ENCODE measurements at regions not wholly inside any gene's neighbourhood (a gene's known extent, or its start where the extent isn't known, plus 50 kb on each side); places are given as distances from the start of the nearest gene placed in this dataset.

- Histone ChIP-seq H3K9me3 (ENCODE audit: control insufficient read depth in 2 of 2, insufficient read depth in 1 of 2, low read depth in 1 of 2, low read length in 1 of 2) (peaks cover 0 to 3% of the 10 kb centered on the region in 2 donors), H3K4me3 (ENCODE audit: low read depth in 1 of 2, low read length in 2 of 2) (no peak overlapping the region), H3K36me3 (ENCODE audit: control insufficient read depth in 2 of 2, insufficient read depth in 2 of 2, low read length in 1 of 2) (no peaks in the 10 kb centered on the region), H3K4me1 (ENCODE audit: control insufficient read depth in 2 of 2, insufficient read depth in 2 of 2, low read length in 1 of 2) (no peaks in the 10 kb centered on the region), H3K27ac (ENCODE audit: low read depth in 2 of 2, low read length in 1 of 2) (no peak overlapping the region), H3K27me3 (ENCODE audit: control insufficient read depth in 1 of 2, insufficient read depth in 2 of 2, low read length in 2 of 2) (no peaks in the 10 kb centered on the region)
- 88 to 90% methylated on average over 18 of the region's 18 CpGs for WGBS, 2 donors
Observed at GRCh38 chr2:106941372-106941993, 55.5 kb upstream of the ST6GAL2 start.

- H3K4me1 ChIP-seq (ENCODE audit: control insufficient read depth in 2 of 2, insufficient read depth in 2 of 2, low read length in 1 of 2), result no peaks in the 10 kb centered on the region
- 56 to 62% methylated on average over 3 of the region's 3 CpGs for WGBS, 2 donors
- no peaks in the 10 kb centered on the region for H3K36me3 ChIP-seq (ENCODE audit: control insufficient read depth in 2 of 2, insufficient read depth in 2 of 2, low read length in 1 of 2)
- H3K27me3 ChIP-seq (ENCODE audit: control insufficient read depth in 1 of 2, insufficient read depth in 2 of 2, low read length in 2 of 2), result no peaks in the 10 kb centered on the region
- H3K4me3 ChIP-seq (ENCODE audit: low read depth in 1 of 2, low read length in 2 of 2), result no peak overlapping the region
- H3K27ac ChIP-seq (ENCODE audit: low read depth in 2 of 2, low read length in 1 of 2), result no peak overlapping the region
- H3K9me3 ChIP-seq (ENCODE audit: control insufficient read depth in 2 of 2, insufficient read depth in 1 of 2, low read depth in 1 of 2, low read length in 1 of 2), result peaks cover 0 to 3% of the 10 kb centered on the region in 2 donors
Observed at GRCh38 chr2:106943468-106944200, 57.7 kb upstream of the ST6GAL2 start.

- no peaks in the 10 kb centered on the region for H3K36me3 ChIP-seq (ENCODE audit: control insufficient read depth in 2 of 2, insufficient read depth in 2 of 2, low read length in 1 of 2)
- no peak overlapping the region for H3K27ac ChIP-seq (ENCODE audit: low read depth in 2 of 2, low read length in 1 of 2)
- 77 to 80% methylated on average over 5 of the region's 5 CpGs for WGBS, 2 donors
- no peaks in the 10 kb centered on the region for H3K27me3 ChIP-seq (ENCODE audit: control insufficient read depth in 1 of 2, insufficient read depth in 2 of 2, low read length in 2 of 2)
- no peaks in the 10 kb centered on the region for H3K4me1 ChIP-seq (ENCODE audit: control insufficient read depth in 2 of 2, insufficient read depth in 2 of 2, low read length in 1 of 2)
- peaks cover 0 to 3% of the 10 kb centered on the region in 2 donors for H3K9me3 ChIP-seq (ENCODE audit: control insufficient read depth in 2 of 2, insufficient read depth in 1 of 2, low read depth in 1 of 2, low read length in 1 of 2)
- no peak overlapping the region for H3K4me3 ChIP-seq (ENCODE audit: low read depth in 1 of 2, low read length in 2 of 2)
Observed at GRCh38 chr2:106944215-106944614, 58.2 kb upstream of the ST6GAL2 start.

- H3K4me3 ChIP-seq (ENCODE audit: low read depth in 1 of 2, low read length in 2 of 2), result no peak overlapping the region
- H3K36me3 ChIP-seq (ENCODE audit: control insufficient read depth in 2 of 2, insufficient read depth in 2 of 2, low read length in 1 of 2), result no peaks in the 10 kb centered on the region
- H3K27ac ChIP-seq (ENCODE audit: low read depth in 2 of 2, low read length in 1 of 2), result no peak overlapping the region
- H3K9me3 ChIP-seq (ENCODE audit: control insufficient read depth in 2 of 2, insufficient read depth in 1 of 2, low read depth in 1 of 2, low read length in 1 of 2), result no peaks in the 10 kb centered on the region
- H3K4me1 ChIP-seq (ENCODE audit: control insufficient read depth in 2 of 2, insufficient read depth in 2 of 2, low read length in 1 of 2), result no peaks in the 10 kb centered on the region
- H3K27me3 ChIP-seq (ENCODE audit: control insufficient read depth in 1 of 2, insufficient read depth in 2 of 2, low read length in 2 of 2), result no peaks in the 10 kb centered on the region
Observed at GRCh38 chr2:106948540-106948939, 62.6 kb upstream of the ST6GAL2 start.

- 77 to 81% methylated on average over 5 of the region's 5 CpGs for WGBS, 2 donors
- Histone ChIP-seq H3K27me3 (ENCODE audit: control insufficient read depth in 1 of 2, insufficient read depth in 2 of 2, low read length in 2 of 2) (no peaks in the 10 kb centered on the region), H3K36me3 (ENCODE audit: control insufficient read depth in 2 of 2, insufficient read depth in 2 of 2, low read length in 1 of 2) (no peaks in the 10 kb centered on the region), H3K27ac (ENCODE audit: low read depth in 2 of 2, low read length in 1 of 2) (no peak overlapping the region), H3K4me1 (ENCODE audit: control insufficient read depth in 2 of 2, insufficient read depth in 2 of 2, low read length in 1 of 2) (no peaks in the 10 kb centered on the region), H3K4me3 (ENCODE audit: low read depth in 1 of 2, low read length in 2 of 2) (no peak overlapping the region), H3K9me3 (ENCODE audit: control insufficient read depth in 2 of 2, insufficient read depth in 1 of 2, low read depth in 1 of 2, low read length in 1 of 2) (no peaks in the 10 kb centered on the region)
Observed at GRCh38 chr2:106953236-106953635, 67.3 kb upstream of the ST6GAL2 start.

- WGBS, 2 donors, result 28 to 42% methylated on average over 5 of the region's 5 CpGs
- Histone ChIP-seq H3K36me3 (ENCODE audit: control insufficient read depth in 2 of 2, insufficient read depth in 2 of 2, low read length in 1 of 2) (no peaks in the 10 kb centered on the region), H3K4me1 (ENCODE audit: control insufficient read depth in 2 of 2, insufficient read depth in 2 of 2, low read length in 1 of 2) (no peaks in the 10 kb centered on the region), H3K9me3 (ENCODE audit: control insufficient read depth in 2 of 2, insufficient read depth in 1 of 2, low read depth in 1 of 2, low read length in 1 of 2) (no peaks in the 10 kb centered on the region), H3K27ac (ENCODE audit: low read depth in 2 of 2, low read length in 1 of 2) (no peak overlapping the region), H3K27me3 (ENCODE audit: control insufficient read depth in 1 of 2, insufficient read depth in 2 of 2, low read length in 2 of 2) (no peaks in the 10 kb centered on the region), H3K4me3 (ENCODE audit: low read depth in 1 of 2, low read length in 2 of 2) (no peak overlapping the region)
Observed at GRCh38 chr2:106953779-106954178, 67.8 kb upstream of the ST6GAL2 start.

GRCh38 chr2:106954304-106954703, 68.3 kb upstream of the ST6GAL2 start:
- WGBS, 2 donors, result 64 to 71% methylated on average over 3 of the region's 3 CpGs
- Histone ChIP-seq H3K4me3 (ENCODE audit: low read depth in 1 of 2, low read length in 2 of 2) (no peak overlapping the region), H3K36me3 (ENCODE audit: control insufficient read depth in 2 of 2, insufficient read depth in 2 of 2, low read length in 1 of 2) (no peaks in the 10 kb centered on the region), H3K9me3 (ENCODE audit: control insufficient read depth in 2 of 2, insufficient read depth in 1 of 2, low read depth in 1 of 2, low read length in 1 of 2) (no peaks in the 10 kb centered on the region), H3K27ac (ENCODE audit: low read depth in 2 of 2, low read length in 1 of 2) (no peak overlapping the region), H3K4me1 (ENCODE audit: control insufficient read depth in 2 of 2, insufficient read depth in 2 of 2, low read length in 1 of 2) (no peaks in the 10 kb centered on the region), H3K27me3 (ENCODE audit: control insufficient read depth in 1 of 2, insufficient read depth in 2 of 2, low read length in 2 of 2) (no peaks in the 10 kb centered on the region)

- no peaks in the 10 kb centered on the region for H3K36me3 ChIP-seq (ENCODE audit: control insufficient read depth in 2 of 2, insufficient read depth in 2 of 2, low read length in 1 of 2)
- WGBS, 2 donors, result 80 to 89% methylated on average over 7 of the region's 7 CpGs
- no peak overlapping the region for H3K4me3 ChIP-seq (ENCODE audit: low read depth in 1 of 2, low read length in 2 of 2)
- no peaks in the 10 kb centered on the region for H3K4me1 ChIP-seq (ENCODE audit: control insufficient read depth in 2 of 2, insufficient read depth in 2 of 2, low read length in 1 of 2)
- H3K9me3 ChIP-seq (ENCODE audit: control insufficient read depth in 2 of 2, insufficient read depth in 1 of 2, low read depth in 1 of 2, low read length in 1 of 2), result no peaks in the 10 kb centered on the region
- no peaks in the 10 kb centered on the region for H3K27me3 ChIP-seq (ENCODE audit: control insufficient read depth in 1 of 2, insufficient read depth in 2 of 2, low read length in 2 of 2)
- H3K27ac ChIP-seq (ENCODE audit: low read depth in 2 of 2, low read length in 1 of 2), result no peak overlapping the region
Observed at GRCh38 chr2:106956416-106956815, 70.4 kb upstream of the ST6GAL2 start.

- Histone ChIP-seq H3K4me3 (ENCODE audit: low read depth in 1 of 2, low read length in 2 of 2) (no peak overlapping the region), H3K27ac (ENCODE audit: low read depth in 2 of 2, low read length in 1 of 2) (no peak overlapping the region), H3K4me1 (ENCODE audit: control insufficient read depth in 2 of 2, insufficient read depth in 2 of 2, low read length in 1 of 2) (no peaks in the 10 kb centered on the region), H3K36me3 (ENCODE audit: control insufficient read depth in 2 of 2, insufficient read depth in 2 of 2, low read length in 1 of 2) (no peaks in the 10 kb centered on the region), H3K27me3 (ENCODE audit: control insufficient read depth in 1 of 2, insufficient read depth in 2 of 2, low read length in 2 of 2) (no peaks in the 10 kb centered on the region), H3K9me3 (ENCODE audit: control insufficient read depth in 2 of 2, insufficient read depth in 1 of 2, low read depth in 1 of 2, low read length in 1 of 2) (no peaks in the 10 kb centered on the region)
- WGBS, 2 donors, result 32 to 35% methylated on average over 3 of the region's 3 CpGs
Observed at GRCh38 chr2:106956879-106957278, 70.9 kb upstream of the ST6GAL2 start.
